A549 (cell line): ENCODE measurements at regions not wholly inside any gene's neighbourhood (a gene's known extent, or its start where the extent isn't known, plus 50 kb on each side); places are given as distances from the start of the nearest gene placed in this dataset.

Experiments used
- CTCF ChIP-seq: fragments of >200 bp; sonication (Bioruptor Twin); formaldehyde crosslinking; IDR thresholded peaks from 3 replicates; pipeline ENCODE4 v1.5.1; 2016
- HMGXB4 ChIP-seq: fragments of 250-450 bp; sonication (Bioruptor Pico); IDR thresholded peaks from 2 replicates; pipeline ENCODE4 v1.5.0; 2021; ENCODE audit warnings: mild to moderate bottlenecking, moderate library complexity, borderline replicate concordance
- KDM1A ChIP-seq: fragments of 200-600 bp; sonication (generic); IDR thresholded peaks from 2 replicates; pipeline ENCODE4 v1.6.1; 2016; ENCODE audit warnings: low read depth, mild to moderate bottlenecking
- KDM5A ChIP-seq: fragments of 200-600 bp; sonication (generic); IDR thresholded peaks from 2 replicates; pipeline ENCODE4 v1.6.1; 2016; ENCODE audit warnings: antibody characterized with exemption, mild to moderate bottlenecking
- MAX ChIP-seq: IDR thresholded peaks from 2 replicates; pipeline ENCODE4 v1.6.1; 2012
- POLR2A ChIP-seq: IDR thresholded peaks from 2 replicates; pipeline ENCODE4 v1.6.1; 2012; ENCODE audit warnings: mild to moderate bottlenecking, low read length

- TF ChIP-seq HMGXB4 (CRISPR knock-in tag) (no peak), CTCF (no peak), KDM5A (no peak), POLR2A (no peak), MAX (no peak), KDM1A (no peak)
These were observed 124.0 kb upstream of the PRSS58 start for GRCh38 chr7:142381727-142382390.
